Effector CD4-positive, alpha-beta T cell (primary cell): ENCODE measurements at regions not wholly inside any gene's neighbourhood (a gene's known extent, or its start where the extent isn't known, plus 50 kb on each side); places are given as distances from the start of the nearest gene placed in this dataset.

Experiments used
- DNase-seq: peaks from one replicate; pipeline ENCODE4 v3.0.0-alpha.2; 2020

DNA sequence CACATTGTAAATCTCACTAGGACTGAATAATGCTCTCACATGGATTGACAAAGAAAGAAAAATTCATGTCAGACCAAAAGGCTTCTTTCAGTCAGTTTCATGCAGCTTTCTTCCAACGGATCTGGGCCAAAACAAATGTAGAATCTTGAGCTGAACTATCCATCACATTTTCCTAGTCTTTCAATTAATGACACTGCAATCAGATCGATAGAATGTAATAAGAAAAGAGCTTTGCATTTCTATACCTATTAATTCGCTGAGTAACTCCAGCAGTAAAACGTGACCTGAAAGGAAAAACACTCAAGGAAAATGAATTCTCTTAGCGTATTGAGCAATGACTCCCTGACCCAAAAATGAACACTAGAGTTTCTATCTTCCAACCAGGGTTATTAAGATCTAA lies 194.8 kb upstream of the BLID start:
- no peak for DNase-seq

DNA sequence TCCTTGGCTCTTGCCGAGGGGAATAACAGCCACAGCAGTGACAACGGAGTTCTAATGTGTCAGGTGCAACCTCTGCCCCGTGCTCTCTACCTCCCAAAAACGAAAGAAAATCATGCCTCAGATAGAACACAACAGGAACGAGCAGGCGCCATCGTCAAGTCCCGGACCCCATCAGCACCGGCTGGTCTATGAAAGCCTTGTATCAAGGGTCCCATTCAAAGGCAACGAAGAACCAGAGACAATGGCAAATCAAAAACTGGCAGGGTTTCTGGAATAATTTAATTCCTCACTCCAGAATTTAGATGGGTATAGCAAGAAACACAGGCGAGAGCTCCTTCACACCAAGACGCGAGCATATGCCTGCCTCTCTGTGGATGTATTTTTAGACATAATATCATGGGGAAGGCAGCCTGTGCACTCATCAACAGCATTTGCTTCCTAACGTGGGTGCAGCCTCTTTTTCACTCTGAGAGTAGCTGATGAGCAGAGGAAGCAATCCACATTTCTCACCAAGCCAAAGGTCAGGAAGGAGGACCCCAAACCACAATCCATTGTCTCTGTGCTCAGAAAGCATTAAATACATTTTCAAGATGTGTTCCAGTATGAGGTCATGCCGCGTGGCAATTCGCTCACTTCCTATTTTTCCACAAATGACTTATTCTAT lies 193.4 kb upstream of the BLID start:
- DNase-seq, result no peak

DNA sequence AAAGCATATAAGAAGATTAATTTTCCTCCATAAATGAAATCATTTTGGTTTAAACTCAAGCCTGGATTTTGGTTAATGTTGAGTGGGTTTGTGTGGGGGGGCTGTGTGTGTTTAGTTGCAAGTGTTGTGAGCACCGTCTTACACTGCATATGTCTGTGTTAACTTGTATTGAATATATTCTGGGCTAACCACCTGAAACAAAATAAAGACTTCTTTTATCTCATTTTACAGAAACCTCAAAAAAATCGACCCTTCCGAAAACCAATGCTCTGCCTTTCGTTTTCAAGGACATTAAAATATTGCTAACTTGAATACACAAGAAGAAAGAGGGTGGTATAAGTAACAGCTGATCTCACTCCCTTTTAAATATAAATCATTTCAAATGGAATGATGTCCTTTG lies 192.2 kb upstream of the BLID start:
- DNase-seq, result no peak

DNA sequence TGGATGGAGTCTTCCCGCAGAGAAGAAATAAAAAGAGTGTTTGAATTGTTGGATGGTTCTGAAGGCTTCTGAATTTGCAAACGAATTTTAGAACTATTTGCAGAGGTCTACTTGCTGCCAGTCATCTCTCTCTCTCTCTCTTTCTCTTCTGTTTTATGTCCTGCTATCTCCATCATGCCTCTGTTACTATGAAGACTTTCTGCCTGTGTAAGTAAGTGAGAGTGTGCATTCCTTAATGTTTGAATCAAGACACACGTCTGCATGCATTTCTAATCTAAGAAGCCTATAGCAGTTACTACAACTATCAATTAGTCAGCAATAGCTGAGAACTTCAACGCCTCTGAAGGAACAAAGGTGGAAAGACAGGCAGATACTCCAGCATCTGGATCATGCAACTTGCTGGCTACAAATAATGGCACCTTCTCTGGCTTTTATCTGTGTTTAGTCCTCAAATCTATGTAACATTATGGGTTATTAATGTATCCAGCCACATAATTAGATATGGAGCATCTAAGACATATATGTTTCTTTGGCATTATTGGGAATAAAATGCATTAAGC lies 191.5 kb upstream of the BLID start:
- no peak for DNase-seq

DNA sequence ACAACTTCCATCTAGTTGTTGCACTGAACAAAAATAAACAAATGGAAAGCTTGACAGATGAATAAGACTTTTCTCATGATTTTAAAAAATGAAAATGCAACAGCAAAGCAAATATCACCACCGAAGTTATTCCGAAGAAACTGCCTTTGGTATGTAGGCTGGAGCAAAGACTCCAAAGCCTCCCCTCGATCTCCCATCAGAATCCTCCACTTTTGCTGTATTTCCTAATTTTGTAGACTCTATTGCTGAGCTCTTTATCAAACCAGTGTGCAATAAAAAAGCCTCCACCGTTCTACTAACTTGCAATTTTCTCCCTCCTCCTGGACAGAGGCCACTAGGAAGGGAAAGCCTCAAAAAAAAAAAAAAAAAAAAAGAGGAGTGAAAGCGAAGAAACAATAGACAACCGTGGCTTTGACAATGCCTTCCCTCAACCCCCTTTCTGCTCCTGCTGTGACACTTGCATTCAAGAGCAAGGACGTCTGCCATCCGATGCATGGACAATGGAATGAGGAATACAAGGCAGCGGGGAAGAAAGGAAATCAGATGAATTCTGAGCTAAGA lies 190.9 kb upstream of the BLID start:
- no peak for DNase-seq

DNA sequence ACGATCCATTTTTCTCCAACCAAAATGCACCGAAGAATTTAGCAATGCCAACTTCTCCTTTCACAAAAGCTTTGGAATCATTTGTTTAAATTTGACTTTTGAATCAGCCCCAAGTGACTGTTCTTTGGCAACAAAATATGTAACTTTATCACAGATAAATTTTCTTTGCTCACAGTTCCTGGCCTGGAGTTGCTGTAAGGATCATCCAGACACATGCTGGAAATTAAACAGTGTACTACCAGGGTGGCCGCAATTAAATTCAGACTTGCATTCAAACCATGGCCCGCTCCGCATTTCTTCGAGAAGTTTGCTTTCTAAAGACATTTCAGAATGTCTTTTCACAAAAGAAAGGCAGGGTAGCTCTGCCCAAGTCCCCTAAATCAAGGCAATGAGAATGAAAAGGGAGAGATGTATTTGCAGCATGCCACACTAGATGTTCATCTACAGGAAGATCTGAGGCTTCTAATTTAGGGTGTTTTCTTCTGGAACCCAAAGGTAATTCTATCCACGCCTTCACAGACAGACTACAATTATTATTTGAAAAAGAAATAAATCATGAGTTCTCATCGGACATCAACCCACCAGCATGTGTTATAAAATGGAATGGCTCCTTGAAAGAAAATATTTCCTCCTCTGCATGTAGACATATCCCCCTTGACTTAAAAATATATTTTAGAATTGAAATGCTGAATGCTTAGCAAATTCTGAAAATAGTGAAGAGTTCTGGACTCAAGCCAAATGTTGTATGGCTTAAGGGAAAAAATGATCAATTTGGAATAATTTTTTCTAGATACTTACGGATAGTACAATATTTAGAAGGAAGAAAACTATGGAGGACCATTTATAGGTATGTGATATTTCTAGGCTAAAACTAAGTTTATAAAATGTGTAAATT lies 189.7 kb upstream of the BLID start:
- no peak for DNase-seq

DNA sequence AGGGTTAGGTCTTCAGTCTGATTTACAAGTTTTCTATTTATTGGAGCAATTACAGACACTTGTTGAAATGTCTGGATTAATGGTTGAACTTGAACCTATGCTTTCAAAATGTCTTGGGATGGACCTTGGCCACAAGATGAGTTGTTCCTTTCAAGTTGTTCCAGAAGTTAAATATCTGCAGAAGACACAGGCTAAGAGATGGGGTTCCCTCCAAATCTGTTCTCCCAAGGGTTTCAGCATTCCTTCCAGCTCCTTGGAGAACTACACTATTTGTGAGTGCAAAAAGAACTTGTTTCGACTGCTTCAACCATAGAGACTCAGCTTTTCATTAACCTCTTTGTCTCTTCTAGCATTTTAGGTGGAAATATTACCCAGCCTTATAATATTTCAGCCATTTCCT lies 189.0 kb upstream of the BLID start:
- no peak for DNase-seq

DNA sequence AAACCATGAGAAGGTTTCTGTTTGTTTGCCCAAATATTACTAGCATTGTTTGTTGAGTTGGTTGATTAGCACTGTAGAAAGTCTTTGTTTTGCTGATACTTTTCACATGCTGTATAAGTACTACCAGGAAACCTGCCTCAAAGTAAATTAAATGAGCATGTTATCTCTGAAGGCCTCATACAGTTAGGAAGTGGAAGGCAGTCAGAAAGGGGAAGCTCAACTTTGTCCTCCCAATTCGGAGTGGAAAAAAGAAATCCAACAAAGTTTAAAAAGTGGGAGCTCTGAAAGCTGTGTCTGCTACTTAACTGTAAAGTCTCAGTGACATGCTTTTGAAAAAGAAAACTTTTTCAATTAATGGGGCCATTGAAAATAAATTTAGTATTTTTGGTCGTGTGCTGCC lies 188.3 kb upstream of the BLID start:
- no peak for DNase-seq

DNA sequence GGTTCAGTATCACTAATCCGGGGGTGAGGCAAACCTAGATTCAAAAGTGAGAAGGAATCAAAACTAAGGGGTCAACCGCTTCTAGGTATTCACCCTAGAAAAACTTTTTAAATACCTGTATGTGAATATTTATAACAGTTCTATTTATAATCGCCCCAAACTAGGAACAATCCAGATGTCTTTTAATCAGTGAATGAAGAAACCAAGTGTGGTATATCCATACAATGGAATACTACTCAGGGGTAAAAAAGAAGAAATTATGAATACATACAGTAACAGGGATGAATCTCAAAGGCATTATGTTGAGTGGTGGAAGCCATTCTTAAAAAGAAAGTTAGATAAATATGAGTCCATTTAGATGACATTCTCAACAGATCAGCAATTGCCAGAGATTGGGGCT lies 178.0 kb upstream of the BLID start:
- no peak for DNase-seq

DNA sequence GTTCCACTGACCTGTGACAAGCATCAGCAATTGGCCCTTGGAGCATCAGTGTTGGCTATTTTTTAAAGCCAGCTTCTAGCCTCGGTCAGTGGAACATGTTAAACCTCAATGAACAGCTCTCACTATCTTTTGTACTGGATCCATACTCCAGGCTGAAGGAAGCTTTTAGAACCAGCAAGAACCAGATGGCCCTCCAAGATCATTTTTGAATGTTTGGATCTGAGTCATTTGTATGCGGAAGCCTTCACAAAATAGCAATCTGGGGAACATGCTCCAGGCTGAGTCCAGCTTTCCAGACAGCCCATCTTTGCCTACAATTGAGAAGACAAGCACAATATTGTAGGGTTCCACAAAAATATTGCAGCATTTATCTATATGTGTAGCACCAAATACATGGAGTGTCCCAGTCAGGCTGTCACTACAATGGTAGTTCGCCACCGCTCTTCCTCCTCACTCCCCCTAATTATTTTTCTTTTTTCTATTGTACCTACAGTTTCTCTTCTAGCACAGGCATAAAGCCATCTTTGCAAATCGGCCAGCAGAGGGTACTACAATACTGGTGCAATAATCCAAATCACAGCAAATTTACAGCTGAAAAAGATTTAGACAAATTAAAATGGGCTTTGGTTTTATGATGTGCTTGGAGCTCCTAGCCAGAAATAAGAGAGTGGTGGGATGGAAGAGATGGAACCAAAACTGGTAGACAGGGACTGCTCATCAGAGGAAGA lies 177.4 kb upstream of the BLID start:
- DNase-seq, result no peak

DNA sequence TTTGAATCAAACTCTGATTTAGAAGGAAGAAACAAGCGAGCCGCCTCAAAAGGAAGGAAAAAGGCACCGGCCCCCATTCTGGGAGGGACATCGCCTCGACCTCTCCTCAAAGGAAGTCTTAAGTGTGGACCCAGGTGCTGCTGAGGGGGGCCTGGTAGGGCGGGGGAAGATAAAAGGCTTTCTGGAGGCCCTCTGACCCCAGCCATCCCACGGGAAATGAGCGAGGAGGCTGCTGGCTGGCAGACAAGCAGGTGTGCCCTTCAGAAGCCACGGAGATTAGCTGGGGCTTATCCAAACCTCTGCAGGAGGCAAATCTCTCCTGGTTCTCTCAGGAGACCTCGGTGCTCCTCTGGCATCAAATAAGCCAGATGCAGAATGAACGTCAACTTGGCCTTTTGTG lies 171.4 kb upstream of the BLID start:
- DNase-seq, result no peak

DNA sequence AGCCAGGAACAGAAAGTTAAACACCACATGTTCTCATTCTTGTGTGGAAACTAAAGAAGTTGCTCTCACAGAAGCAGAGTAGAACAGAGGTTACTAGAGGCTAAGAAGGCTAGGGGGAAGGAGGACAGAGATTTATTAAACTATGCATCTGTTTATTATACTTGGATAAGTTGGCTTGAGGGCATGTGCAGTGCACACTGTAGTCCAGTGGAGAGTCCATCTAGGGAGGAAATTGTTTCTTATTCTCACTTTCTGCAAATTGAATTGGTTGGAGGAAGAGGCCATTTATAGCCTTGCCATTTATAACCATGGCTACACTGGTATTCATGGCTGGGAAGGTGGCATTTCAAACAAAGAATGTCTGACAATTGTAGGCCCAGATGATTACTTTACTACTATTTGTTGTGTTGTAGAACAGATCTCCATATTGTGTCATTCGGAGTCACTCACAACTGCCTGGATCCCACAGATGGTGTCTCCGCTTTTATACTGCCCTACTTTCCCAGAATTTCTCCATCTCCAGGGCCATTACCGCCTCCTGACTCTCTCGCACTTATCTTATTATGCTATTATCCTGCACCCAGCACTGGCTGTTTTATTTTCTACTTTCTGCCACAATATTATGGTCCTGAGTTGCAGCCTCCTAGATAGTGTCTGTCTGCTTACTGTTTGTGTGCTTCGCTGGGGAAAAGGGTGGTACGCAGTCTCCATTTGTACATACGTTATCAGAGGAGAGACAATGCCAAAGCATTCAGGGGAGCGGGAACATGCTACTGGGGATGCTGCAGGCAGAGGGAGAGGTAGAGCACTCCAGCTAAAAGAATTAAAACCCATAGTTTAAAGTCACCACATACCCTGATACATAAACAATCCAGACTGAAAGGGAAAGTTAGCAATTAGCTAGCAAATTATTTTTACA lies 169.3 kb upstream of the BLID start:
- no peak for DNase-seq

DNA sequence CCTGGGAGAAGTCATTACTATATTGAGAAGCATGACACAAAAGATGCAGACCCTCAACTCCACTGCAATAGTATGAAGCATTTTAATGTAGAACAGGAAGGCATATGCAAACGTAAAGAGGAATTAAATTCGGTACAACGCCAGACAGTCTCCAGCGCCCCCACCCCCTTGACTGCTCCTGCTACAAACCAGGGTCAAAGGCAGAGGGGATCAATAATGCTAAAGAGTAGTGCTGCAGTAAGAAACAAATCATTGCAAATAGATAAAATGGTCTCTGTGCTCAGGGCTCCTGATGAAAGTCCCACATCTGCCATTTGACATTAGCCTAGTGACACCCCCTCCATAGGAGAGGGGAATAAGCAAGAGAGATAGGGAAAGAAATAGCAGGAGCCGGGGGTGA lies 164.9 kb upstream of the BLID start:
- DNase-seq, result no peak

DNA sequence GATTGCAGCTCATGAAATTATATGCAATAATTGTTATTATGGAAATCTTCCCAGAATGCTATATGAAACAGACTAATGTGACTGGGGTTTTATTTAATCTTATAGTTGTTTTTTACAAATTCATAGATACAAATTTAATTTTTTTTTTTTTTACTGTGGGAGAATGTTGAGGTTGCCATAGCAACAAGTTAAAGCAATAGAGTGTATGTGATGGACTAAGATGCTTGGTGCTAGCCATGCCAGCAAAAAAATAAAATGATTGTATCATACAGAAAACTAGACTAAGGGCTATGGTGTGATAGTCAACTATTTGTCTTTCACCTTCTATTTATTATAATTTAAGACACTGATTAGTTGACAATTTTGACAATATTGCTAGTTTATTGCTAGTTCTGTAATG lies 163.2 kb upstream of the BLID start:
- no peak for DNase-seq

DNA sequence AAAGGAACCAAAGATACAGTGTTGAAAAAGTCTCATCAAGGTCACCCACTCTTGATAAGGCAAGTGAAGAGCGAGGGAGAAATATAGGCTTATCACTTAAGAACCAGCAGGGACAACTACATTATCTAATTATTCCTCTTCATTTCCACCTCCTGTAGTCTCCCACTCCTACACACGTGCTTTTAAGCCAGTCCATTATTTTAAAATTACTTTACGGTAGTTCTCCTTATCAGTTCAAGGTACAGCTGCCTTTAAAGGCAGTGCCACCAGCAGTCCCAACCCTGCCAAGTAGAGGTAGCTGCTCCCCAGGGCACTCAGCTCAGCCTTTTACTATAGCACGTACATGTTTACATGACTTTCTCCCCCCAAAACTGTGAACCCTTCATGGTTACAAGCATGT lies 161.5 kb upstream of the BLID start:
- no peak for DNase-seq

DNA sequence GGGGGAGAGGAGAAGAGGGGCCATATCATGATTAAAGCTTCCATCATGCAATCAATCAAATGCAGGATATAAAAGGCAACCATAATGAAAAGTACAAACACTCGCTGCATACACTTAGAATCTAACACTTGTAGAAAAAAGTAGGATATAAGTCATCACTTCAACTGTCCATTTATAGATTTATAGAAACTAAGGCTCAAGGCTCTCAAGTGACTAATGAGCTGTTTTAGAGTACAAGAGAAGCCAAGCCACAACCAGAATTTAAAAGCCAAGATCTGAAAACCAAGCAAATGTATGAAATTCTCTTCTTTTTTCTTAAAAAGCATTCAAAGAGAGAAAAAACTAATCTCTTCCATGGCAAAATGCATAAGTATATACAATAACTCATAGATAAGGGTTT lies 160.2 kb upstream of the BLID start:
- no peak for DNase-seq

DNA sequence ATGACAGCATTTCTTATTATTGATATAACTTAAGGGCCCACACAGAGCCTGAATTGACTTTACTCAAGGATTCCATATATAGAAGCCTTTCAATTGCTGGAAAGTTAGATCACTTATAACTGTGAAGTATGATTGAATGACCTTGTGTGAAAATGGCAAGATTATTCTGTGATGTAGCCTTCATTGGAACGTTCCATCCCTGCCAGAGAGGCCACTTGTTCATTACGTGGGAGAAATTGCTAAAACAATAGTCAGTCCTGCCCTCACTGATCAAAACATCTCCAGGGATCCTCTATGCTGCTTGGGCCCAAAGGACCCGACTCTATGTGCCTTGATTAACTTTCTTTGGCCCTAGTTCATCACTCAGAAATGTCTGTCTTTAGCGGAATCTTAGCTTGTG lies 159.5 kb upstream of the BLID start:
- no peak for DNase-seq

DNA sequence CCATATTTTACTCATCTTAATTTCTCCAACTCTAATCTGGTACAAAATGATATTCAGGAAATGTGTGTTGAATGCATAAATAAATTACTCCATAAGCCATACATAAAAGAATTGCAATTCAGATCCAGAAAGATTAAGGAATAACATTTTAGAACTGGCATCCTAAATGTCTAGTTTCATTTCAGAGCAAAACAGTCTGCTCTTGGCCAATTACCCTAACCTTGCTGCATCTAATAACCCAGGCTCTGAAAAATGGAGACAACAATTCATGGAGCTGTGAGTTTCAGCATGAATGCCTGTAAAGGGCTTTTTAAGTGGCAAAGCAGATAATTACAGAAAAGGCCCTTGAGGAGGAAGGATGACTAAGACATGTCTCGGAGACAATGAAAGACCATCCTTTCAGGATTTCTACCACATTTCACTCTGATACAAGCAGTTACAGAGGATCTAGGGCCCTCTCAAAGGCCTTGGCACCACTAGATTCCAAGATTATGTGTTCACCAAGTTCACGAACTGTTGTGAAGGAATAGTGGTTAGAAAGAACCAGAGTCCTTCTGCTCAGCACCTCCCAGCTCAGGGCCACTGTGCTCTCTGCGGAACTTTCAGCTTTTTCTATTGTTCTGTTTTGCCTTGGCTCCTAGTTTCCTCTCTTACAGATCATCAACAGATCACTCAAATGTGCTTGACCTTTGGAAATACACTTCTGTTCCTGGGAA lies 157.6 kb upstream of the BLID start:
- no peak for DNase-seq

DNA sequence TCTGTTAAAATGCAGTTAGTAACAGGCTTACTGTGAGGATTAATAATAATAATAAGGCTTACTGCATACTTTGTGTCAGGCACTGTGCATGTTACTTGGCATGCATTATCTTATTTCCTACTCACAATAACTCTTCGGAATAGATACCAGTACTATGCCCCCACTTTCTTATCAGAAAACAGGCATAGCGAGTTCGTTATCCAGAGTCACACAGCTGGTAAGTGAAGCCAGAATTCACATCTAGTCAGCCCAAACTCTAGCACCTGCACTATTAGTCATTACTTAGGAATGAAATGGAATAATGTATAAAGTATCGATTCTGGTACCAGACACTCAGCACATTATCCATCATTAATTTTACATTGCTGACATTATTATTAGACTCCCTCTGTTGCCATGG lies 155.7 kb upstream of the BLID start:
- DNase-seq, result no peak

DNA sequence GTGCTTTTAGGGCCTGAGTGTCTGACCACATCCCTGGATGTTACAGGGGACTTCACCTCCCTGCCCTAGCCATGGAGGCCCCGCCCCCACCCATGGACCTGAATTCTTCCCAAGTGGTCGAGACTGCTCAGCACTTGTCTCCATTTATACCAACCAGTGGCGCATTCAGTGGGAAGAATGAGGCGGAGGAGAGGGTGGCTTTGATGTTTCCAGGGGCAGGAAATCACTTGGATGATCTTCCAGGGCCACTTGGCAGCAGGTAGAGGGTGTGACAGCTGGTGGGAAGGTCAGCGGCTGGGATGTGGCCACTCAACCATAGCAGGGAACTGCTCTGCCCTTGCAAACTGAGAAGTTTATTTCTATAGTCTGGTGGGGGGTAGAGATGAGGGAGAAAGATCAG lies 155.1 kb upstream of the BLID start:
- DNase-seq, result no peak

DNA sequence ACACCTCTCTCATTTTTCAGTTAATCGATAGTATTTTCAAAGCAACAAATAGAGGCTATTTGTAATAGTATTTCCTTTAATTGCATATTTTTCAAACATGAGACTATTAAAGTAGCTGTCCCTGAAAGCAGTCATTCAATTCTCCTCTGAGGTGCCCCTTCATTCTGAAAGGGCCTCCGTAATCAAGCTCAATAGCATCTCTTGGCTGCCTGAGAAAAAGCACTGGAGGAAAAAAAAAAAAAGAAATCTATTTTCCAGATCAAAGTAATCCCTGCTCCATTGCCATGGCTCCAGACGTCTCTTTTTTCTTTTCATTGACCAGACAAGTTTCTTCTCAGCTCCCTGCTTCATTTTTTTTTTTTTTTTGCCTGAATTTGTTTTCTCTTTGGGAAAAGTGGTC lies 154.5 kb upstream of the BLID start:
- DNase-seq, result no peak
